ENCODE measurements at regions not wholly inside any gene's neighbourhood (a gene's known extent, or its start where the extent isn't known, plus 50 kb on each side); places are given as distances from the start of the nearest gene placed in this dataset.
A peak's percentile ranks its signal among the peaks of the same experiment; 100 is the strongest.
"Not testable (repeated sequence)": the region's sequence is repeated elsewhere in the genome, so short reads cannot be mapped to it uniquely, and the experiment has no call there.

- FAIRE-seq (no peak), DNase-seq (ENCODE audit: low read depth) (peak; percentile 29)
- Histone ChIP-seq H3K27me3 (ENCODE audit: control insufficient read depth, insufficient read depth, low read length) (no peaks in the 10 kb centered on the region), H3K4me3 (ENCODE audit: low read depth, low read length) (no peak overlapping the region), H3K36me3 (ENCODE audit: control insufficient read depth, insufficient read depth, low read length) (no peaks in the 10 kb centered on the region)
- TF ChIP-seq CTCF (IDR thresholded peaks at IDR 0.05; ENCODE audit: insufficient read depth, low read length, severe bottlenecking): no peak
Measured at GRCh38 chr19:23481043-23481442, 85.8 kb upstream of the ZNF91 start.

- DNase-seq (ENCODE audit: low read depth) (no peak), FAIRE-seq (no peak)
- Histone ChIP-seq H3K36me3 (ENCODE audit: control insufficient read depth, insufficient read depth, low read length) (no peaks in the 10 kb centered on the region), H3K27me3 (ENCODE audit: control insufficient read depth, insufficient read depth, low read length) (no peaks in the 10 kb centered on the region), H3K4me3 (ENCODE audit: low read depth, low read length) (no peak overlapping the region)
- TF ChIP-seq CTCF (IDR thresholded peaks at IDR 0.05; ENCODE audit: insufficient read depth, low read length, severe bottlenecking): no peak
Measured at GRCh38 chr19:23475477-23475876, 80.2 kb upstream of the ZNF91 start.

GRCh38 chr19:23474761-23475160 lies 79.5 kb upstream of the ZNF91 start:
- no peak for FAIRE-seq
- H3K27me3 ChIP-seq (ENCODE audit: control insufficient read depth, insufficient read depth, low read length): no peaks in the 10 kb centered on the region
- no peak for TF ChIP-seq CTCF (IDR thresholded peaks at IDR 0.05; ENCODE audit: insufficient read depth, low read length, severe bottlenecking)

GRCh38 chr19:23474172-23474571 lies 78.9 kb upstream of the ZNF91 start:
- no peaks in the 10 kb centered on the region for H3K36me3 ChIP-seq (ENCODE audit: control insufficient read depth, insufficient read depth, low read length)
- H3K4me3 ChIP-seq (ENCODE audit: low read depth, low read length): no peak overlapping the region
- FAIRE-seq (no peak), DNase-seq (ENCODE audit: low read depth) (no peak)
- no peak for TF ChIP-seq CTCF (IDR thresholded peaks at IDR 0.05; ENCODE audit: insufficient read depth, low read length, severe bottlenecking)
- H3K27me3 ChIP-seq (ENCODE audit: control insufficient read depth, insufficient read depth, low read length): no peaks in the 10 kb centered on the region

More at GRCh38 chr19:23474761-23475160, 79.5 kb upstream of the ZNF91 start:
- no peak for DNase-seq (ENCODE audit: low read depth)
- H3K4me3 ChIP-seq (ENCODE audit: low read depth, low read length): no peak overlapping the region
- H3K36me3 ChIP-seq (ENCODE audit: control insufficient read depth, insufficient read depth, low read length): no peaks in the 10 kb centered on the region

- no peak overlapping the region for H3K4me3 ChIP-seq (ENCODE audit: low read depth, low read length)
- no peak for FAIRE-seq
Measured at GRCh38 chr19:23470873-23471545, 75.7 kb upstream of the ZNF91 start.

GRCh38 chr19:23464349-23464748 lies 69.1 kb upstream of the ZNF91 start:
- DNase-seq (ENCODE audit: low read depth); H3K27me3 ChIP-seq (ENCODE audit: control insufficient read depth, insufficient read depth, low read length); H3K4me3 ChIP-seq (ENCODE audit: low read depth, low read length); FAIRE-seq; H3K36me3 ChIP-seq (ENCODE audit: control insufficient read depth, insufficient read depth, low read length): not testable (repeated sequence)

More at GRCh38 chr19:23470873-23471545, 75.7 kb upstream of the ZNF91 start:
- DNase-seq (ENCODE audit: low read depth): no peak
- Histone ChIP-seq H3K27me3 (ENCODE audit: control insufficient read depth, insufficient read depth, low read length) (no peaks in the 10 kb centered on the region), H3K36me3 (ENCODE audit: control insufficient read depth, insufficient read depth, low read length) (no peaks in the 10 kb centered on the region)
- TF ChIP-seq CTCF (IDR thresholded peaks at IDR 0.05; ENCODE audit: insufficient read depth, low read length, severe bottlenecking): no peak
